ENCODE measurements at regions not wholly inside any gene's neighbourhood (a gene's known extent, or its start where the extent isn't known, plus 50 kb on each side); places are given as distances from the start of the nearest gene placed in this dataset.

GRCh38 chr7:108836256-108836655 lies 266.6 kb downstream of the DNAJB9 start:
- Histone ChIP-seq H3K9me3 (ENCODE audit: low read length) (no peaks in the 10 kb centered on the region), H2AFZ (ENCODE audit: low read length) (no peak overlapping the region), H3K79me2 (ENCODE audit: insufficient read depth, low read length) (no peaks in the 10 kb centered on the region), H3K27ac (ENCODE audit: low read depth, low read length, poor library complexity, severe bottlenecking) (no peak overlapping the region), H3K9me2 (ENCODE audit: low read depth, low read length) (no peaks in the 10 kb centered on the region), H3K4me2 (ENCODE audit: low read length) (no peak overlapping the region), H3K27me3 (ENCODE audit: insufficient read depth, low read length) (no peaks in the 10 kb centered on the region), H3K4me3 (ENCODE audit: low read depth, low read length, poor library complexity, severe bottlenecking) (no peak overlapping the region), H3K36me3 (ENCODE audit: insufficient read depth, low read length) (no peaks in the 10 kb centered on the region), H4K20me1 (ENCODE audit: insufficient read depth, low read length) (no peaks in the 10 kb centered on the region), H3K4me1 (ENCODE audit: insufficient read depth, low read length, severe bottlenecking) (no peaks in the 10 kb centered on the region), H3F3A (ENCODE audit: insufficient read depth, low read length) (no peaks in the 10 kb centered on the region), H3K9ac (ENCODE audit: low read length) (no peak overlapping the region)
- TF ChIP-seq EZH2 (IDR thresholded peaks at IDR 0.05; ENCODE audit: borderline replicate concordance, low read length) (no peak), CTCF (IDR thresholded peaks at IDR 0.05; ENCODE audit: low read length) (no peak)

- no peaks in the 10 kb centered on the region for H3K4me1 ChIP-seq (ENCODE audit: insufficient read depth, low read length, severe bottlenecking)
- no peak overlapping the region for H3K9ac ChIP-seq (ENCODE audit: low read length)
- no peaks in the 10 kb centered on the region for H3K79me2 ChIP-seq (ENCODE audit: insufficient read depth, low read length)
- no peak overlapping the region for H3K4me3 ChIP-seq (ENCODE audit: low read depth, low read length, poor library complexity, severe bottlenecking)
- H4K20me1 ChIP-seq (ENCODE audit: insufficient read depth, low read length): no peaks in the 10 kb centered on the region
- no peak for TF ChIP-seq EZH2 (IDR thresholded peaks at IDR 0.05; ENCODE audit: borderline replicate concordance, low read length)
- TF ChIP-seq CTCF (IDR thresholded peaks at IDR 0.05; ENCODE audit: low read length): no peak
- no peak overlapping the region for H2AFZ ChIP-seq (ENCODE audit: low read length)
- H3K4me2 ChIP-seq (ENCODE audit: low read length): no peak overlapping the region
- H3K9me2 ChIP-seq (ENCODE audit: low read depth, low read length): no peaks in the 10 kb centered on the region
- H3F3A ChIP-seq (ENCODE audit: insufficient read depth, low read length): no peaks in the 10 kb centered on the region
- H3K27ac ChIP-seq (ENCODE audit: low read depth, low read length, poor library complexity, severe bottlenecking): no peak overlapping the region
- H3K36me3 ChIP-seq (ENCODE audit: insufficient read depth, low read length): no peaks in the 10 kb centered on the region
- no peaks in the 10 kb centered on the region for H3K27me3 ChIP-seq (ENCODE audit: insufficient read depth, low read length)
- no peaks in the 10 kb centered on the region for H3K9me3 ChIP-seq (ENCODE audit: low read length)
These were observed 268.5 kb downstream of the DNAJB9 start for GRCh38 chr7:108838198-108838597.

GRCh38 chr7:108839076-108839475 lies 269.4 kb downstream of the DNAJB9 start:
- no peaks in the 10 kb centered on the region for H3F3A ChIP-seq (ENCODE audit: insufficient read depth, low read length)
- H3K36me3 ChIP-seq (ENCODE audit: insufficient read depth, low read length): no peaks in the 10 kb centered on the region
- no peaks in the 10 kb centered on the region for H3K79me2 ChIP-seq (ENCODE audit: insufficient read depth, low read length)
- H3K9me3 ChIP-seq (ENCODE audit: low read length): no peaks in the 10 kb centered on the region
- H4K20me1 ChIP-seq (ENCODE audit: insufficient read depth, low read length): no peaks in the 10 kb centered on the region
- H3K4me3 ChIP-seq (ENCODE audit: low read depth, low read length, poor library complexity, severe bottlenecking): no peak overlapping the region
- H3K27me3 ChIP-seq (ENCODE audit: insufficient read depth, low read length): no peaks in the 10 kb centered on the region
- no peak overlapping the region for H2AFZ ChIP-seq (ENCODE audit: low read length)
- no peak overlapping the region for H3K4me2 ChIP-seq (ENCODE audit: low read length)
- TF ChIP-seq CTCF (IDR thresholded peaks at IDR 0.05; ENCODE audit: low read length): no peak
- no peak for TF ChIP-seq EZH2 (IDR thresholded peaks at IDR 0.05; ENCODE audit: borderline replicate concordance, low read length)
- H3K4me1 ChIP-seq (ENCODE audit: insufficient read depth, low read length, severe bottlenecking): no peaks in the 10 kb centered on the region
- H3K9ac ChIP-seq (ENCODE audit: low read length): no peak overlapping the region
- no peak overlapping the region for H3K27ac ChIP-seq (ENCODE audit: low read depth, low read length, poor library complexity, severe bottlenecking)
- H3K9me2 ChIP-seq (ENCODE audit: low read depth, low read length): no peaks in the 10 kb centered on the region
